GM12891 (cell line): ENCODE measurements at regions not wholly inside any gene's neighbourhood (a gene's known extent, or its start where the extent isn't known, plus 50 kb on each side); places are given as distances from the start of the nearest gene placed in this dataset.

Experiments used
- DNase-seq: peaks from one replicate; pipeline ENCODE4 v3.0.0; 2011; ENCODE audit warnings: low spot score; ENCODE audit not compliant: insufficient read length
- FAIRE-seq: peaks from 2 replicates; lab custom pipeline; 2011; peaks lifted over from hg19 to GRCh38; lab: Jason Lieb, UNC
- PAX5 ChIP-seq: IDR thresholded peaks from 2 replicates; pipeline ENCODE4 v1.6.1; 2011; ENCODE audit warnings: low read length, moderate library complexity, mild to moderate bottlenecking; ENCODE audit not compliant: insufficient read depth, severe bottlenecking
- POLR2A ChIP-seq: IDR thresholded peaks from 2 replicates; pipeline ENCODE4 v1.6.1; 2011; ENCODE audit warnings: low read depth, low read length, control low read depth
- POLR2AphosphoS5 ChIP-seq: IDR thresholded peaks from 2 replicates; pipeline ENCODE4 v1.6.1; 2011; ENCODE audit warnings: low read depth, low read length, control low read depth
- POU2F2 ChIP-seq: IDR thresholded peaks from 2 replicates; pipeline ENCODE4 v1.6.1; 2011; ENCODE audit warnings: low read depth, mild to moderate bottlenecking, control low read depth, low read length, moderate library complexity
- SPI1 ChIP-seq: IDR thresholded peaks from 2 replicates; pipeline ENCODE4 v1.6.1; 2011; ENCODE audit warnings: low read depth, low read length, control low read depth
- TAF1 ChIP-seq: IDR thresholded peaks from 2 replicates; pipeline ENCODE4 v1.6.1; 2011; ENCODE audit warnings: low read depth, low read length, control low read depth

GRCh38 chr3:64763980-64764379 is 76.2 kb upstream of the ADAMTS9 start:
- DNase-seq, result no peak
- no peak for FAIRE-seq
- TF ChIP-seq PAX5, result no peak
- TF ChIP-seq POU2F2, result no peak
- TF ChIP-seq TAF1, result no peak
- TF ChIP-seq POLR2A, result no peak
- no peak for TF ChIP-seq POLR2AphosphoS5
- no peak for TF ChIP-seq SPI1

- DNase-seq, result no peak
- no peak for TF ChIP-seq POU2F2
- no peak for TF ChIP-seq POLR2A
- no peak for TF ChIP-seq POLR2AphosphoS5
- TF ChIP-seq PAX5, result no peak
- no peak for TF ChIP-seq SPI1
- no peak for TF ChIP-seq TAF1
- no peak for FAIRE-seq
Observed at GRCh38 chr3:64761729-64762128, 73.9 kb upstream of the ADAMTS9 start.

GRCh38 chr3:64760258-64760657 is 72.5 kb upstream of the ADAMTS9 start:
- no peak for FAIRE-seq
- DNase-seq, result no peak
- TF ChIP-seq TAF1, result no peak
- no peak for TF ChIP-seq POLR2A
- no peak for TF ChIP-seq PAX5
- no peak for TF ChIP-seq SPI1
- TF ChIP-seq POLR2AphosphoS5, result no peak
- TF ChIP-seq POU2F2, result no peak

GRCh38 chr3:64759811-64760210 is 72.0 kb upstream of the ADAMTS9 start:
- no peak for TF ChIP-seq PAX5
- TF ChIP-seq TAF1, result no peak
- TF ChIP-seq POLR2A, result no peak
- no peak for TF ChIP-seq POLR2AphosphoS5
- no peak for TF ChIP-seq SPI1
- no peak for TF ChIP-seq POU2F2
- DNase-seq (no peak), FAIRE-seq (no peak)

GRCh38 chr3:64756398-64756986 is 68.7 kb upstream of the ADAMTS9 start:
- DNase-seq, result no peak

GRCh38 chr3:64748244-64748904 is 60.6 kb upstream of the ADAMTS9 start:
- DNase-seq (no peak), FAIRE-seq (no peak)
- TF ChIP-seq POLR2A, result no peak
- no peak for TF ChIP-seq POU2F2
- no peak for TF ChIP-seq PAX5
- no peak for TF ChIP-seq SPI1
- no peak for TF ChIP-seq POLR2AphosphoS5
- TF ChIP-seq TAF1, result no peak

More at GRCh38 chr3:64756398-64756986, 68.7 kb upstream of the ADAMTS9 start:
- TF ChIP-seq PAX5 (no peak), POLR2A (no peak), SPI1 (no peak), POU2F2 (no peak), TAF1 (no peak), POLR2AphosphoS5 (no peak)
- no peak for FAIRE-seq

GRCh38 chr3:64747679-64748078 is 59.9 kb upstream of the ADAMTS9 start:
- no peak for TF ChIP-seq SPI1
- TF ChIP-seq POLR2A, result no peak
- TF ChIP-seq POU2F2, result no peak
- no peak for TF ChIP-seq PAX5
- TF ChIP-seq TAF1, result no peak
- no peak for TF ChIP-seq POLR2AphosphoS5
- DNase-seq (no peak), FAIRE-seq (no peak)

GRCh38 chr3:64743887-64744243 is 56.1 kb upstream of the ADAMTS9 start:
- TF ChIP-seq POLR2AphosphoS5 (no peak), POU2F2 (no peak), PAX5 (no peak), TAF1 (no peak), SPI1 (no peak), POLR2A (no peak)
- DNase-seq (no peak), FAIRE-seq (no peak)

GRCh38 chr3:64743156-64743886 is 55.5 kb upstream of the ADAMTS9 start:
- DNase-seq (no peak), FAIRE-seq (no peak)
- TF ChIP-seq PAX5 (no peak), TAF1 (no peak), SPI1 (no peak), POLR2AphosphoS5 (no peak), POU2F2 (no peak), POLR2A (no peak)
